H9 (cell line): ENCODE measurements at regions not wholly inside any gene's neighbourhood (a gene's known extent, or its start where the extent isn't known, plus 50 kb on each side); places are given as distances from the start of the nearest gene placed in this dataset.

Experiments
- DNase-seq: peaks from one replicate; pipeline ENCODE4 v3.0.0-alpha.2; 2017
- H2AFZ ChIP-seq: one replicate; pipeline ENCODE4 v1.6.1; 2013; ENCODE audit warnings: mild to moderate bottlenecking, low read length, control low read depth, moderate library complexity
- H2AK5ac ChIP-seq: 2 replicates; pipeline ENCODE4 v1.6.1; 2013; ENCODE audit warnings: low read length, control low read depth, mixed read lengths; ENCODE audit not compliant: insufficient read length
- H2BK120ac ChIP-seq: one replicate; pipeline ENCODE4 v1.6.1; 2013; ENCODE audit warnings: low read depth, mild to moderate bottlenecking, low read length, control low read depth, inconsistent platforms; ENCODE audit not compliant: poor library complexity, severe bottlenecking
- H2BK12ac ChIP-seq: 2 replicates; pipeline ENCODE4 v1.6.1; 2013; ENCODE audit warnings: low read length, control low read depth, mixed read lengths, low read depth; ENCODE audit not compliant: insufficient read length
- H2BK15ac ChIP-seq: 2 replicates; pipeline ENCODE4 v1.6.1; 2013; ENCODE audit warnings: low read depth, low read length, control low read depth
- H2BK20ac ChIP-seq: one replicate; pipeline ENCODE4 v1.6.1; 2013; ENCODE audit warnings: low read depth, mild to moderate bottlenecking, low read length, control low read depth, inconsistent platforms; ENCODE audit not compliant: poor library complexity, severe bottlenecking
- H2BK5ac ChIP-seq: 2 replicates; pipeline ENCODE4 v1.6.1; 2013; ENCODE audit warnings: low read length, control low read depth, mixed read lengths; ENCODE audit not compliant: insufficient read length
- H3K14ac ChIP-seq: 2 replicates; pipeline ENCODE4 v1.6.1; 2013; ENCODE audit warnings: low read length, control low read depth; ENCODE audit not compliant: insufficient read depth
- H3K18ac ChIP-seq: 2 replicates; pipeline ENCODE4 v1.6.1; 2013; ENCODE audit warnings: low read depth, mild to moderate bottlenecking, mixed read lengths, low read length, control low read depth; ENCODE audit not compliant: insufficient read length
- H3K23ac ChIP-seq: 2 replicates; pipeline ENCODE4 v1.6.1; 2013; ENCODE audit warnings: low read length, control low read depth, mixed read lengths, low read depth; ENCODE audit not compliant: insufficient read length
- H3K23me2 ChIP-seq: 2 replicates; pipeline ENCODE4 v1.6.1; 2013; ENCODE audit warnings: low read depth, mild to moderate bottlenecking, mixed read lengths, low read length, control low read depth; ENCODE audit not compliant: insufficient read length, poor library complexity, severe bottlenecking
- H3K27ac ChIP-seq: 2 replicates; pipeline ENCODE4 v1.5.1; 2013; ENCODE audit warnings: low read length, control low read depth, mixed read lengths, low read depth; ENCODE audit not compliant: insufficient read length
- H3K27me3 ChIP-seq: 2 replicates; pipeline ENCODE4 v1.6.1; 2013; ENCODE audit warnings: low read length, control low read depth, inconsistent platforms; ENCODE audit not compliant: insufficient read depth
- H3K4ac ChIP-seq: 2 replicates; pipeline ENCODE4 v1.6.1; 2013; ENCODE audit warnings: low read depth, mild to moderate bottlenecking, control low read depth, inconsistent platforms, low read length, moderate library complexity
- H3K4me1 ChIP-seq: 2 replicates; pipeline ENCODE4 v1.6.1; 2013; ENCODE audit warnings: low read length, control low read depth, inconsistent platforms; ENCODE audit not compliant: insufficient read depth
- H3K4me2 ChIP-seq: 2 replicates; pipeline ENCODE4 v1.6.1; 2013; ENCODE audit warnings: low read length, control low read depth, mixed read lengths; ENCODE audit not compliant: insufficient read length, insufficient read depth
- H3K56ac ChIP-seq: 2 replicates; pipeline ENCODE4 v1.6.1; 2013; ENCODE audit warnings: low read depth, mild to moderate bottlenecking, mixed read lengths, low read length, control low read depth; ENCODE audit not compliant: insufficient read length
- H3K79me1 ChIP-seq: 2 replicates; pipeline ENCODE4 v1.6.1; 2013; ENCODE audit warnings: low read depth, mild to moderate bottlenecking, moderate library complexity, low read length, control low read depth, inconsistent platforms; ENCODE audit not compliant: insufficient read depth, poor library complexity, severe bottlenecking
- H3K79me2 ChIP-seq: 2 replicates; pipeline ENCODE4 v1.6.1; 2013; ENCODE audit warnings: low read length, control low read depth, inconsistent platforms; ENCODE audit not compliant: insufficient read depth
- H3K9ac ChIP-seq: 2 replicates; pipeline ENCODE4 v1.6.1; 2013; ENCODE audit warnings: low read length, control low read depth, mixed read lengths; ENCODE audit not compliant: insufficient read length; ENCODE audit errors: extremely low read depth
- H3K9me3 ChIP-seq: one replicate; pipeline ENCODE4 v1.6.1; 2013; ENCODE audit warnings: low read depth, low read length, inconsistent platforms; ENCODE audit not compliant: control insufficient read depth
- H3T11ph ChIP-seq: one replicate; pipeline ENCODE4 v1.6.1; 2013; ENCODE audit warnings: mild to moderate bottlenecking, low read length, control low read depth, inconsistent platforms
- H4K20me1 ChIP-seq: one replicate; pipeline ENCODE4 v1.6.1; 2013; ENCODE audit not compliant: control insufficient read depth, insufficient read length, insufficient read depth
- H4K5ac ChIP-seq: 2 replicates; pipeline ENCODE4 v1.6.1; 2013; ENCODE audit warnings: low read depth, mild to moderate bottlenecking, mixed read lengths, low read length, control low read depth; ENCODE audit not compliant: insufficient read length
- H4K8ac ChIP-seq: replicated peaks from 2 replicates; pipeline ENCODE4 v1.6.1; 2013; ENCODE audit warnings: low read length, control low read depth, mixed read lengths, low read depth; ENCODE audit not compliant: insufficient read length
- H4K91ac ChIP-seq: 2 replicates; pipeline ENCODE4 v1.6.1; 2013; ENCODE audit warnings: low read depth, mild to moderate bottlenecking, moderate library complexity, mixed read lengths, low read length, control low read depth; ENCODE audit not compliant: insufficient read length
- H3K27ac Mint-ChIP-seq, 3 experiments: 2 replicates in 2 of 3; 3 replicates in 1 of 3; pipeline ENCODE4 v1.8.0; 2020 to 2021; ENCODE audit warnings: mixed read lengths in 3 of 3, mild to moderate bottlenecking in 1 of 3, moderate library complexity in 1 of 3
- H3K27me3 Mint-ChIP-seq: 2 replicates; pipeline ENCODE4 v1.8.0; 2021; ENCODE audit warnings: low read depth, mild to moderate bottlenecking, moderate library complexity, mixed read lengths
- H3K36me3 Mint-ChIP-seq, 3 experiments: 2 replicates in 2 of 3; 3 replicates in 1 of 3; pipeline ENCODE4 v1.8.0; 2020 to 2021; ENCODE audit warnings: low read depth in 3 of 3, mixed read lengths in 3 of 3; ENCODE audit not compliant: insufficient read depth in 1 of 3
- H3K4me1 Mint-ChIP-seq, 2 experiments: 2 replicates each; pipeline ENCODE4 v1.8.0; 2020; ENCODE audit warnings: mixed read lengths in 2 of 2
- H3K4me3 Mint-ChIP-seq, 2 experiments: 2 replicates in 1 of 2; 3 replicates in 1 of 2; pipeline ENCODE4 v1.8.0; 2020 to 2021; ENCODE audit warnings: mild to moderate bottlenecking in 2 of 2, mixed read lengths in 2 of 2, moderate library complexity in 1 of 2
- H3K9me3 Mint-ChIP-seq, 2 experiments: 2 replicates in 1 of 2; 3 replicates in 1 of 2; pipeline ENCODE4 v1.8.0; 2020; ENCODE audit warnings: mild to moderate bottlenecking in 2 of 2, mixed read lengths in 2 of 2, moderate library complexity in 1 of 2
- WGBS: extraction: QIAGEN DNeasy Blood & Tissue Kit; methylation state at CpG from one replicate; pipeline ENCODE4 v1.1.7; 2013; ENCODE audit warnings: missing lambda C conversion rate, low lambda C conversion rate, mixed read lengths; ENCODE audit not compliant: insufficient read length; ENCODE audit errors: extremely low coverage; 5-methylcytosine and 5-hydroxymethylcytosine counted together
- TF ChIP-seq, protein P1 (sequence below): fragments of 200-600 bp; sonication (generic); conservative IDR thresholded peaks from 3 replicates; pipeline ENCODE4 v1.8.0; 2021; ENCODE audit warnings: antibody characterized with exemption, mild to moderate bottlenecking

DNA sequence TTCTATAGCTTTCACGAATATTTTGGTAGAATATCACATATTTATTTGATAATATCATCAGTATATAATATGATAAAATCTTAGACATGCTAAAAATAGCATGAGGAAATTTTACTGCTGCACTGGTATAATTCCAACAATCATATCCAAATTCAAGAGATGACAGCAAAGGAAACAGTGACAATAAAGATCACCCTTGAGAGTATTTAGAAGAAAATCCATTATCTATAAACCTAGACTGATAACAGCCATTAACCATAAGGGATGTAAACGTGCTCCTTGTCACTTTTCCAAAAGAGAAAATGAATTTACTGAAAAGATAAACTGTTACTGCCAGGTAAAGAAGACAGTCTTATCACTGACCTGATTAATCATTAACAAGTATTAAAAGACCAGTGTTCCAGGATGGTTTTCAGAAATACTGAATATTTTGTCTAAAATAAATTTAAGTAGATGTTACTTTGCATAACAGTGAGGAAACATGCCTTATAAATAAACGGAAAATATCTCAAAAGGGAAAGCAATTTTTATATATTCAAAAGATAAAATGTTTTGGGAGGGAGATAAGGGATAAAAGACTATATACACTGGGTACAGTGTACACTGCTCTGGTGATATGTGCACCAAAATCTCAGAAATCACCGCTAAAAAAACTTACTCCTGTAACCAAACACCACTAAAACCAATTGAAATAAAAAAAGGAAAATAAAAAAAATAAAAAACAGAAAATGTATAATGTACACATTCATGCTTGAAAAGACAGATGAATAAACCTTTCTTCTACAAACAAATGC lies 1704.7 kb downstream of the HACE1 start:
- H3K36me3 Mint-ChIP-seq: no peaks in the 10 kb centered on the region
- Histone ChIP-seq H4K5ac (no peak overlapping the region), H3K14ac (no peak overlapping the region), H3K4me2 (no peak overlapping the region), H3T11ph (no peak overlapping the region), H3K23ac (no peak overlapping the region), H3K9me3 (no peaks in the 10 kb centered on the region), H3K4me1 (no peaks in the 10 kb centered on the region), H3K27ac (no peak overlapping the region), H3K9ac (no peak overlapping the region), H3K18ac (no peak overlapping the region), H4K20me1 (no peaks in the 10 kb centered on the region), H4K8ac (no peak overlapping the region), H3K79me2 (no peaks in the 10 kb centered on the region), H2AK5ac (no peak overlapping the region), H3K27me3 (no peaks in the 10 kb centered on the region), H3K79me1 (no peaks in the 10 kb centered on the region), H2BK120ac (no peak overlapping the region), H2AFZ (no peak overlapping the region), H2BK12ac (no peak overlapping the region), H2BK15ac (no peak overlapping the region), H4K91ac (no peak overlapping the region), H2BK20ac (no peak overlapping the region), H2BK5ac (no peak overlapping the region), H3K23me2 (no peaks in the 10 kb centered on the region), H3K56ac (no peak overlapping the region), H3K4ac (no peak overlapping the region)
- no peaks in the 10 kb centered on the region for H3K9me3 Mint-ChIP-seq
- no peak for DNase-seq
- WGBS: no CpG with 5 or more reads among the region's 4 CpGs
- H3K4me3 Mint-ChIP-seq: no peak overlapping the region
- H3K27ac Mint-ChIP-seq: no peak overlapping the region
- H3K4me1 Mint-ChIP-seq: no peaks in the 10 kb centered on the region
- TF ChIP-seq, protein P1, sequence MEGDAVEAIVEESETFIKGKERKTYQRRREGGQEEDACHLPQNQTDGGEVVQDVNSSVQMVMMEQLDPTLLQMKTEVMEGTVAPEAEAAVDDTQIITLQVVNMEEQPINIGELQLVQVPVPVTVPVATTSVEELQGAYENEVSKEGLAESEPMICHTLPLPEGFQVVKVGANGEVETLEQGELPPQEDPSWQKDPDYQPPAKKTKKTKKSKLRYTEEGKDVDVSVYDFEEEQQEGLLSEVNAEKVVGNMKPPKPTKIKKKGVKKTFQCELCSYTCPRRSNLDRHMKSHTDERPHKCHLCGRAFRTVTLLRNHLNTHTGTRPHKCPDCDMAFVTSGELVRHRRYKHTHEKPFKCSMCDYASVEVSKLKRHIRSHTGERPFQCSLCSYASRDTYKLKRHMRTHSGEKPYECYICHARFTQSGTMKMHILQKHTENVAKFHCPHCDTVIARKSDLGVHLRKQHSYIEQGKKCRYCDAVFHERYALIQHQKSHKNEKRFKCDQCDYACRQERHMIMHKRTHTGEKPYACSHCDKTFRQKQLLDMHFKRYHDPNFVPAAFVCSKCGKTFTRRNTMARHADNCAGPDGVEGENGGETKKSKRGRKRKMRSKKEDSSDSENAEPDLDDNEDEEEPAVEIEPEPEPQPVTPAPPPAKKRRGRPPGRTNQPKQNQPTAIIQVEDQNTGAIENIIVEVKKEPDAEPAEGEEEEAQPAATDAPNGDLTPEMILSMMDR: no peak
- H3K27me3 Mint-ChIP-seq: no peaks in the 10 kb centered on the region
